Trophoblast cell (in vitro differentiated cells and primary cell): ENCODE measurements at regions not wholly inside any gene's neighbourhood (a gene's known extent, or its start where the extent isn't known, plus 50 kb on each side); places are given as distances from the start of the nearest gene placed in this dataset.

Source experiments
- DNase-seq, 2 donors: peaks; one replicate each; pipeline ENCODE4 v3.0.0-alpha.2; 2016
- H2AFZ ChIP-seq: 2 replicates; pipeline ENCODE4 v1.6.1; 2013; ENCODE audit warnings: low read length, moderate library complexity, mild to moderate bottlenecking; ENCODE audit not compliant: insufficient read depth, poor library complexity
- H2AK5ac ChIP-seq: 2 replicates; pipeline ENCODE4 v1.6.1; 2013; ENCODE audit warnings: mild to moderate bottlenecking, low read length
- H2BK120ac ChIP-seq: 2 replicates; pipeline ENCODE4 v1.6.1; 2013; ENCODE audit warnings: low read length, mild to moderate bottlenecking, moderate library complexity; ENCODE audit not compliant: insufficient read depth, poor library complexity
- H2BK12ac ChIP-seq: 2 replicates; pipeline ENCODE4 v1.6.1; 2013; ENCODE audit warnings: mild to moderate bottlenecking, low read length, moderate library complexity
- H2BK5ac ChIP-seq: 2 replicates; pipeline ENCODE4 v1.6.1; 2013; ENCODE audit warnings: low read length, low read depth, moderate library complexity, mild to moderate bottlenecking; ENCODE audit not compliant: poor library complexity
- H3K14ac ChIP-seq: 2 replicates; pipeline ENCODE4 v1.6.1; 2013; ENCODE audit warnings: mild to moderate bottlenecking, low read length
- H3K18ac ChIP-seq: 2 replicates; pipeline ENCODE4 v1.6.1; 2013; ENCODE audit warnings: mild to moderate bottlenecking, low read length
- H3K23ac ChIP-seq: 2 replicates; pipeline ENCODE4 v1.6.1; 2013; ENCODE audit warnings: low read length
- H3K27ac ChIP-seq: 2 replicates; pipeline ENCODE4 v1.5.1; 2013; ENCODE audit warnings: low read depth, mild to moderate bottlenecking, inconsistent platforms, low read length, moderate library complexity
- H3K27me3 ChIP-seq: 2 replicates; pipeline ENCODE4 v1.6.1; 2013; ENCODE audit warnings: inconsistent platforms, mild to moderate bottlenecking, low read length, moderate library complexity; ENCODE audit not compliant: insufficient read depth
- H3K36me3 ChIP-seq, 2 experiments: 1 replicate in 1 of 2; 2 replicates in 1 of 2; pipeline ENCODE4 v1.6.1; 2013; ENCODE audit warnings: low read length in 2 of 2, mild to moderate bottlenecking in 2 of 2, moderate library complexity in 1 of 2; ENCODE audit not compliant: insufficient read depth in 2 of 2, control insufficient read depth in 1 of 2
- H3K4ac ChIP-seq: 2 replicates; pipeline ENCODE4 v1.6.1; 2013; ENCODE audit warnings: low read depth, mild to moderate bottlenecking, low read length, moderate library complexity
- H3K4me1 ChIP-seq, 2 experiments: 1 replicate in 1 of 2; 2 replicates in 1 of 2; pipeline ENCODE4 v1.6.1; 2013; ENCODE audit warnings: low read length in 2 of 2, mild to moderate bottlenecking in 2 of 2, moderate library complexity in 1 of 2; ENCODE audit not compliant: insufficient read depth in 2 of 2, control insufficient read depth in 1 of 2
- H3K4me2 ChIP-seq: 2 replicates; pipeline ENCODE4 v1.6.1; 2013; ENCODE audit warnings: inconsistent platforms, mild to moderate bottlenecking, low read length, moderate library complexity
- H3K4me3 ChIP-seq: 2 replicates; pipeline ENCODE4 v1.5.1; 2013; ENCODE audit warnings: mild to moderate bottlenecking, low read depth, low read length, inconsistent platforms
- H3K79me1 ChIP-seq: one replicate; pipeline ENCODE4 v1.6.1; 2013; ENCODE audit warnings: low read length
- H3K79me2 ChIP-seq: 2 replicates; pipeline ENCODE4 v1.6.1; 2013; ENCODE audit warnings: low read length, mild to moderate bottlenecking; ENCODE audit not compliant: control insufficient read depth, insufficient read depth, poor library complexity
- H3K9ac ChIP-seq: 2 replicates; pipeline ENCODE4 v1.6.1; 2013; ENCODE audit warnings: mild to moderate bottlenecking, low read length
- H3K9me3 ChIP-seq: 2 replicates; pipeline ENCODE4 v1.6.1; 2013; ENCODE audit warnings: low read depth, mild to moderate bottlenecking, control low read depth, inconsistent platforms, low read length; ENCODE audit not compliant: insufficient read depth
- H4K12ac ChIP-seq: 2 replicates; pipeline ENCODE4 v1.6.1; 2013; ENCODE audit warnings: low read depth, mild to moderate bottlenecking, low read length, moderate library complexity
- H4K8ac ChIP-seq: 2 replicates; pipeline ENCODE4 v1.6.1; 2013; ENCODE audit warnings: low read depth, mild to moderate bottlenecking, low read length, moderate library complexity
- H4K91ac ChIP-seq: one replicate; pipeline ENCODE4 v1.6.1; 2013; ENCODE audit warnings: low read depth, mild to moderate bottlenecking, low read length, moderate library complexity
- WGBS: extraction: QIAGEN DNeasy Blood & Tissue Kit; methylation state at CpG from one replicate; pipeline ENCODE4 v1.1.7; 2013; ENCODE audit warnings: missing lambda C conversion rate; ENCODE audit not compliant: insufficient read length, insufficient coverage; ENCODE audit errors: extremely low coverage; 5-methylcytosine and 5-hydroxymethylcytosine counted together

DNA sequence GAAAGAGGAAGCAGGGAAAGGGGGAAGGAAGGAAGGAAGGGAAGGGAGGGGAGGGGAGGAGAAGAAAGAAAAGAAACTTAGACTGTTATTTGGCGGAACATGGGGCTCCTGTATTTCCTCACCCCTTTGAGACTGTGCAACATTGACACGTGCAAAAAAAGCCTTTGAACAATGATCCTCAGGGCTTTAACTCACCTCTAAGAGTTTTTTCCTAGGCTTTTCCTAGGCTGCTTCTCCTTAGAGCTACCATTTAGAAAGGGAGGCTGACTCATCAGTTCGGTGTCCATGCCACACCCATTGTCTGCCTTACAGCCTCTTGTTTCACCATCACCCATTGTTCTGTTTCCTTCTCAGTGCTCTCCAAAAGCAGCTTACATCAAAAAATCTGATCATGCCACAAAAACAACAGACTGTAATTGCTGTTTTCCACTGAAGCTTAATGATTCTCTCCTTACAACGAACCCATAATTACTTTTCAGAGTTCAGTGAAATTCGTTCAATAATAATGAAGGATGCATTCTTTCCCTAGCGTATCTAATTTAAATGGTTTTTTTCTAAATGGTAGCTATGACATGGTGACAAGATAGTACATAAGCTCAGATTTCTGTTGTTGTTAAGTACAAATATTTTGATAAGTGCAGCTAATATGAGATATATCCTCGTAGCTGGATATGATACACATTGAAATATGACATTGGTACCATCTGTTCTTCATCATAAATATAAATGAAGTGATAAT lies 90.8 kb downstream of the PRLHR start:
- Histone ChIP-seq H2BK12ac (no peak overlapping the region), H3K14ac (no peak overlapping the region), H2BK5ac (no peak overlapping the region), H4K8ac (no peak overlapping the region), H3K27me3 (no peaks in the 10 kb centered on the region), H3K18ac (no peak overlapping the region), H4K12ac (no peak overlapping the region), H3K4me1 (peaks cover 11 to 12% of the 10 kb centered on the region in 2 experiments), H3K79me1 (no peaks in the 10 kb centered on the region), H3K9me3 (no peaks in the 10 kb centered on the region), H3K4ac (no peak overlapping the region), H3K4me3 (no peak overlapping the region), H3K4me2 (no peak overlapping the region), H3K23ac (no peak overlapping the region), H3K27ac (no peak overlapping the region), H2AFZ (no peak overlapping the region), H3K36me3 (no peaks in the 10 kb centered on the region), H3K79me2 (no peaks in the 10 kb centered on the region), H4K91ac (no peak overlapping the region), H3K9ac (no peak overlapping the region), H2BK120ac (no peak overlapping the region), H2AK5ac (no peak overlapping the region)
- WGBS, result no CpG with 5 or more reads among the region's 7 CpGs
- peak; percentile 60 to 65 for DNase-seq

DNA sequence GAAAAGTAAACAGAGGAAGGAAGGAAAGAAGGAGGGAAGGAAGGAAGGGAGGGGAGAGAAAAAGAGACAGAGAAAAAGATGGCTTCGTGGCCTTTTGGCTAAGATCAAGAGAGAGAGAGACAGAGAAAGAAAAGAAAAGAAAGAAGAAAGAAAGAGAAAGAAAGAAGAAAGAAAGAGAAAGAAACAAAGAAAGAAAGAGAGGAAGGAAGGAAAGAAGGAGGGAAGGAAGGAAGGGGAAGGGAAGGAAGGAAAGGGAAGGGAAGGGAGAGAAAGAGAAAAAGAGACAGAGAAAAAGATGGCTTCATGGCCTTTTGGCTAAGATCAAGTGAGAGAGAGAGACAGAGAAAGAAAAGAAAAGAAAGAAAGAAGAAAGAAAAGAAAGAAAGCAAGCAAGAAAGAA lies 91.4 kb downstream of the PRLHR start:
- no peaks in the 10 kb centered on the region for H3K79me2 ChIP-seq
- no peak overlapping the region for H2BK12ac ChIP-seq
- H3K4me2 ChIP-seq, result no peak overlapping the region
- no peaks in the 10 kb centered on the region for H3K9me3 ChIP-seq
- no peak overlapping the region for H2BK5ac ChIP-seq
- peaks cover 11 to 12% of the 10 kb centered on the region in 2 experiments for H3K4me1 ChIP-seq
- no peak overlapping the region for H3K4me3 ChIP-seq
- no peaks in the 10 kb centered on the region for H3K27me3 ChIP-seq
- H3K27ac ChIP-seq, result no peak overlapping the region
- no peak overlapping the region for H4K91ac ChIP-seq
- H2AK5ac ChIP-seq, result no peak overlapping the region
- WGBS, result no CpG with 5 or more reads among the region's 1 CpG
- H3K14ac ChIP-seq, result no peak overlapping the region
- H3K79me1 ChIP-seq, result no peaks in the 10 kb centered on the region
- no peak overlapping the region for H3K4ac ChIP-seq
- H2BK120ac ChIP-seq, result no peak overlapping the region
- H4K12ac ChIP-seq, result no peak overlapping the region
- no peak overlapping the region for H4K8ac ChIP-seq
- H2AFZ ChIP-seq, result no peak overlapping the region
- H3K23ac ChIP-seq, result no peak overlapping the region
- H3K36me3 ChIP-seq, result no peaks in the 10 kb centered on the region
- DNase-seq, result no peak
- no peak overlapping the region for H3K9ac ChIP-seq
- H3K18ac ChIP-seq, result no peak overlapping the region

DNA sequence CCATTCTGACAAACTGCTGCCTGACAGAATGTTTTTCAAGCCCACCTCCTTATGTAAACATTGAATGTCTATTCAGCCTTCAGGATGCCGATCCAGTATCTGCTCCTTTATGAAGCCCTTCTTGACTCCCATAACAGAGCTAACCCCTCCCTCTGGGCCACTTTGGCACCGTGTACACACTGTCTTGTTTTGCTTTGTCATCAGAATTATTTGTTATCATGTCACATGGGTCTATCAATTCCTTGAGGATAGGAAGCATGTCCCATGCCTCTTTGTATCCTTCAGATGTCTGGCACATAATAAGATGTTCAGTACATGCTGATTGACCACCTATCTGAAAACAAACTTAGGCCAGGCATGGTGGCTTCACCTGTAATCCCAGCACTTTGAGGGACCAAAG lies 92.3 kb downstream of the PRLHR start:
- no peak overlapping the region for H3K14ac ChIP-seq
- no peak overlapping the region for H3K4me3 ChIP-seq
- H2BK5ac ChIP-seq, result no peak overlapping the region
- no peak overlapping the region for H3K4ac ChIP-seq
- no peak for DNase-seq
- H3K9ac ChIP-seq, result no peak overlapping the region
- H3K4me1 ChIP-seq, result peaks cover 11 to 12% of the 10 kb centered on the region in 2 experiments
- no peak overlapping the region for H2AFZ ChIP-seq
- H2AK5ac ChIP-seq, result no peak overlapping the region
- WGBS, result no CpG with 5 or more reads among the region's 2 CpGs
- H2BK12ac ChIP-seq, result no peak overlapping the region
- H3K79me1 ChIP-seq, result no peaks in the 10 kb centered on the region
- no peak overlapping the region for H3K27ac ChIP-seq
- no peaks in the 10 kb centered on the region for H3K9me3 ChIP-seq
- no peak overlapping the region for H3K4me2 ChIP-seq
- H4K91ac ChIP-seq, result no peak overlapping the region
- no peaks in the 10 kb centered on the region for H3K27me3 ChIP-seq
- no peak overlapping the region for H4K8ac ChIP-seq
- H2BK120ac ChIP-seq, result no peak overlapping the region
- H3K23ac ChIP-seq, result no peak overlapping the region
- no peaks in the 10 kb centered on the region for H3K79me2 ChIP-seq
- no peaks in the 10 kb centered on the region for H3K36me3 ChIP-seq
- H4K12ac ChIP-seq, result no peak overlapping the region
- H3K18ac ChIP-seq, result no peak overlapping the region

DNA sequence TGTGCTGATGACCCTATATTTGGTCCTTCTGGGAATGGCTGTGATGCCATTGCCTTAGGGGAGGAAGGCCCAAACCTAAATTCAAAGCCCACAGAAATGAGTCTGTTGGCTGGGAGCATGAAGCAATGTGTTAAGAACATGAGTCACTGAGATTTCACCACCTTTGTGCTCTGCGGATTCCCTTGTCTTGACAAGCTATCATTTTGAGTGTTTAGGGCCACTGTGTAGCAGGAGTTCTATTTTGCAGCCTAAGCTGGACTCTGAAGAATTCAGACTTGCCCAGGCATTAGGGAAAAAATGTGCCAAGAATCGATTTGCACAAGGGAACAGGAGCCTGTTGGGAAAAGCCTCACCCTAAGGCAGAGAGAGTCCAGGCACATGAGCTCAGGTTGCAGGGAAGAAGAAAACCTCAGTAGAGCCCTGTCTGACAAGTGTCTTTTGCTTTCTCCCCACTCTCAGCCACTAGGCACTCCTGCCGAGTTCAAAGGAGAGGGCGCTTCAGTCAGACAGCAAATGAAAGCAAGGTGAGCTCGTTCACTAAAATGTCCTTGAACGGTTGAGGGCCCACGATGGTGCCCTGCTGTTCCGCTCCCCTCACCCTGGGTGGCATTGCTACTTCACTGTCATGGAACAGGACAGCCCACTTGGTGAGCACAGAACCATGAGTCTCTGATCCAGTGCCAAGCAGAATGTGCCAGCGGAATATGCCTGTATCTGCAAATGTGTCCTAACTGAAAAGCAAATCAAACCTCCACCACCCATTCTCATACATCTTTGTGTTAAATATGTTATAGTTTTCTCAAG lies 93.6 kb downstream of the PRLHR start:
- Histone ChIP-seq H3K36me3 (no peaks in the 10 kb centered on the region), H2AFZ (no peak overlapping the region), H4K91ac (no peak overlapping the region), H2BK12ac (no peak overlapping the region), H3K27me3 (no peaks in the 10 kb centered on the region), H4K8ac (no peak overlapping the region), H3K9me3 (no peaks in the 10 kb centered on the region), H2BK5ac (no peak overlapping the region), H3K4me1 (peaks cover 11 to 12% of the 10 kb centered on the region in 2 experiments), H3K27ac (peak overlapping the region; percentile 20), H3K14ac (no peak overlapping the region), H4K12ac (no peak overlapping the region), H2BK120ac (no peak overlapping the region), H3K79me1 (no peaks in the 10 kb centered on the region), H3K4me2 (no peak overlapping the region), H3K23ac (no peak overlapping the region), H3K4me3 (no peak overlapping the region), H3K18ac (no peak overlapping the region), H2AK5ac (no peak overlapping the region), H3K79me2 (no peaks in the 10 kb centered on the region), H3K9ac (peak overlapping the region; percentile 4), H3K4ac (no peak overlapping the region)
- WGBS, result no CpG with 5 or more reads among the region's 9 CpGs
- peak; percentile 31 to 58 for DNase-seq
